Right ventricle myocardium inferior (tissue), 1 donor: ENCODE measurements at regions not wholly inside any gene's neighbourhood (a gene's known extent, or its start where the extent isn't known, plus 50 kb on each side); places are given as distances from the start of the nearest gene placed in this dataset.

ENCODE experiments used
- ATAC-seq: fragments of 200-7000 bp; cut with Tn5 transposase; one replicate; pipeline ENCODE4 v1.9.1; 2020; ENCODE audit warnings: mild to moderate bottlenecking, moderate library complexity
- DNase-seq: peaks from one replicate; pipeline ENCODE4 v3.0.0; 2021; ENCODE audit errors: missing footprints
- intact Hi-C: fragments of 100-400 bp; cut with DNase I; formaldehyde crosslinking; loops from one replicate; pipeline ENCODE4 v1.11.0; 2022
- donor health status: DM: no; HTN: yes; CAD: no; lungs with severe emphysema.

DNA sequence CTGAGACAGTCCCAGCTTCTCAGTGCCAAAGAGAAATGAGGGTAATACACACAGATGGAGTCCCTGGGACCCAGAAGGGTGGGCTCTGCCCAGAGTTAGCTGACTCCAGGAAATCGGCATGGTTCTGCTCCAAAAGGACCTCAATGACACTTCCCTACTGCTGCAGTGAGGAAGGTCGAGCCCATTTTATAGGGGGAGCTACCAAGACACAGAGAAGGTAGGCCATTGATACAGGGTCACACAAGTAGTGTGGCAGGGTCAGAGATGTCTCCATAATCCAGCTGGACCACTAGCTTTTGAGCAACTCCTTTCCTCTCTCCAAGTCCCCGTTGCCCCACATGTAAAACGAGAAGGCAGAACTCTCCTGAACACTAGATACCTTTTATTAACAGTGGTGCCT lies 276.9 kb downstream of the MYCN start:
- ATAC-seq (no peak), DNase-seq (no peak)
- intact Hi-C loops = loop anchor here (5.0 to 10.0 kb wide), 2 partner anchors 272 to 580 kb away; partner anchors contain the start of gene MYCN

DNA sequence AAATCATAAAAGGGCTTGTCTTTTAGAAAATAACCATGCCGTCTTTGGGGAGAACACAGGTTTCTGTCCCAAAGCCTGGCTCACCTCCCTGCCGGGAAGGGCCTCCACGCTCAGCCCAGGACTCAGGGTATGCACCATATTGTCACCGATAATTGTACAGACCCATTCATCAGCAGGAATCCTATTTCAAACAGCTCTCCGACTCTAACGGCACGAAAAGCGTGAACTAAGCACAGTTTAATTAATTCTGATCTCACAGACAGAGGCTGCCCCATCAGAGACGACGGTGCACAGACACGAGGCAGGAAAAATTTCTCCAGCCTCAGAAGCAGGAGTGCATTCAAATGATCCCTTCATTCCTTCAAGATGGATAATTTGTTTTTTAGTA lies 276.2 kb downstream of the MYCN start:
- intact Hi-C loops = loop anchor here (5.0 to 10.0 kb wide), 2 partner anchors 272 to 579 kb away; partner anchors contain the start of gene MYCN
- ATAC-seq = no peak

DNA sequence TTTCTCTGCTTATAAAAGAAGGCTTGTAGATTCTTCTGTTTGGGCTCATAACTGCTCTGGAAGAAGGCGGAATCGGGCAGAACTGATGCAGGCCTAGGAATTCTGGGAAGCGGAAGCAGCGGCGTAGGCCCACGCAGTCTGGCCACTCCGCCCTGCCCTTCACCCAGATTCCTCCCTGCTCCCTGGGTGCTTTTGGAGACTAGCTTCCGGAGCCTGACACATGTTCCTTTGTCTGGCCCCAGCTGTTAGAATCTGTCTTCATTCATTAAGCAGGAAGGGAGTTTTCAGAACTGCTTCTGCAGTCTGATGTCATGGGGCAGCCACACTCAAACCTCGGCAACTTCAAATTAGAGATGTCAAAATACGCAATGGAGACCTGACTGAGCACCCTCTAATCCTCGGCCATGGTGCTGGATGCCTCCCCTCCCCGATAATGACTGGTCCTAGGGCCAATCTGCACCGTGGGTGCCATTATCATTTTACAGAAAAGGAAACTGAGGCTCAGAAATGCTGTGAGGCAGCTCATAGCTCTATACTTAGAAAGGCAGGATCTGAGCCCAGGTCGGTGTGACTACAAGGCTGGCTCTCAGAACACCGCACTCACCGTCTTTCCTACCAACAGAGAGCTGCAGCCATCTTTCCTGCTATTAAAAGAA lies 275.7 kb downstream of the MYCN start:
- intact Hi-C loops = loop anchor here (5.0 to 10.0 kb wide), 2 partner anchors 271 to 579 kb away; partner anchors contain the start of gene MYCN
- no peak for DNase-seq
- ATAC-seq = peak; percentile 59

More for the DNA sequence above, 276.2 kb downstream of the MYCN start:
- DNase-seq = no peak

DNA sequence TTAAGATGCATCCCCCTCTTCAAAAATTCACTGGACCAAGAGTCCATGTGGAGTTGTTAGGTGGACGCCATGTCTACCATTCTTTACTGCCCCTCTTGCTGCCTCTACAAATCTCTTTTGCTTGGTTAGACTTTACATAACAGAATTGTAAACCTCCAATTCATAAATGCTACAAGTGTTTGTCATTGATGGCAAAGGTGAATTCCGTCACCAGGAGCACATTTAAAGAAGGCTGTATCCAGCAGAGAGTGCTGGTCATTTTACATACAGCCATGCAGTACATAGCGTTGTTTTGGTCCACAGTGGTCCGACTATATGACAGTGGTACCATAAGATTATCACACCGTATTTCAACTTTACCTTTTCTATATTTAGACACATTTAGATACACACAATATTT lies 274.5 kb downstream of the MYCN start:
- ATAC-seq = no peak
- DNase-seq = no peak
- intact Hi-C loops = loop anchor here (5.0 to 10.0 kb wide), 2 partner anchors 270 to 578 kb away; partner anchors contain the start of gene MYCN

DNA sequence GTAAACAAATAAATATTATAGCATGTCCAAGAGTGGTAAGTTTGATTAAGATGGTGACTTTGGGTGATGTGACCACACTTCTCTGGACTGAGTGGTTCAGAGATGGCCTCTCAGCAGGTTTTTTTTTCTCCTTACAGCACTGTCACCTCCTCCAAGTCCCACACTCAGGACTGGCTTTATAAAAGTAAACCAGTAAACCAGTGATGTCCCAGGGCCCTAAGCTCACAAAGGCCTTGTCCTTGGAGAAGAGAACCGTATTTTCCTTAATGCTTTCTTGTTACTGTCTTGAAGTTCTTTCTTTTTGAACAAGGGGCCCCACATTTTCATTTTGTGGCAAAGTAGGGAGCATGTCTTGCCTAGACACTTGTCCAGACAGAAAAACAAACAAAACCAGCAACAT lies 274.0 kb downstream of the MYCN start:
- intact Hi-C loops = loop anchor here (10.0 kb wide), 1 partner anchor 270 kb away; the partner anchor contains the start of gene MYCN
- ATAC-seq (no peak), DNase-seq (no peak)

DNA sequence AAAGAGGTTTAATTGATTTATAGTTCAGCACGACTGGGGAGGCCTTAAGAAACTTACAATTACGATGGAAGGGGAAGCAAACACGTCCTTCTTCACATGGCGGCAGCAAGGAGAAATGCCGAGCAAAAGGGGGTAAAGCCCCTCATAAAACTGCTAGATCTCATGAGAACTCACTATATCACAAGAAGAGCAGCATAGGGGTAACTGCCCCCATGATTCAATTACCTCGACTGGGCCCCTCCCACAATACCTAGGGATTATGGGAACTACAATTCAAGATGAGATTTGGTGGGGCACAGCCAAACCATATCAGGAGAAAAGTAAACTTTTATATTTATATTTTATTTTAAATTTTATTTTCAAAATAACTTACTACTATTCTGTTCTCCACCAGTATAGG lies 272.0 kb downstream of the MYCN start:
- DNase-seq = no peak
- intact Hi-C loops = loop anchor here (10.0 kb wide), 1 partner anchor 268 kb away; the partner anchor contains the start of gene MYCN
- no peak for ATAC-seq

DNA sequence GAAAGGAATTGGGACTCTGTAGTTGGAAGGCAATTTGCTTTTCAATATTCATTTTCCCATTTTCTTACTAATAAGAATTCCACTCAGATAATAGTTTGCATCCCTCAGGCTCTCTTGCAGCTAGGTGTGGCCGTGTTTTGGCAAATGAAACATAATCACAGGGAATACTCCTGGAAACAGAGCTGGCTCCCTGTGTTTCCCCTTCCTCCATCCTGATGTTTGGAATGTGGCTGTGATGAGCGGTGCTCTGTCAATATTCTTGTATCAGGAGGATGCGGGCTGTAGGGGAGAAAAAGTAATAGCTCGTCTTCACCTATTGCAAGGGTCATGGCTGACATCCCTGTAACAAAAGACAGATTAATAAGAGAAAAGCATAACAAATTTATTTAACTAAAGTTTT lies 271.0 kb downstream of the MYCN start:
- DNase-seq = no peak
- intact Hi-C loops = loop anchor here (10.0 kb wide), 1 partner anchor 267 kb away; the partner anchor contains the start of gene MYCN
- ATAC-seq = no peak

DNA sequence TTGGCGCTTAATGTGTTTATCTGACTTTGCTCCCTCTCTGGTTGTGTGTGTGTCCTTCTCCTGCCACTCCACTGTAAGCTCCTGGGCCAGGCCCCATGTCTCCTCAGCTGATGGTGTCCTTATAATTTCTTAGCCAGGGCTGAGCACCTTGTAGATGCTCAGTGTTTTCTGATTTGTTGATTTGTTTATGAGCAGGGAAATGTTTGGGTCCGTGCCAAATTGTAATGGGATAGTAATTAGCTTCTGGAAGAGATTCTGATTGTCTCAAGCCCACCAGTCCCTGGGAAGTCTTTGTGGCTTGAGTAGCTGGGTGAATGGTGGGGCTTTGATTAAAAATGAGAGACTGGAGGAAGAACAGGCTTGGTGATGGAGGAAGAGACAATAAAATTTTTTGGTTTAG lies 270.5 kb downstream of the MYCN start:
- intact Hi-C loops = loop anchor here (10.0 kb wide), 1 partner anchor 266 kb away; the partner anchor contains the start of gene MYCN
- DNase-seq = no peak
- no peak for ATAC-seq

DNA sequence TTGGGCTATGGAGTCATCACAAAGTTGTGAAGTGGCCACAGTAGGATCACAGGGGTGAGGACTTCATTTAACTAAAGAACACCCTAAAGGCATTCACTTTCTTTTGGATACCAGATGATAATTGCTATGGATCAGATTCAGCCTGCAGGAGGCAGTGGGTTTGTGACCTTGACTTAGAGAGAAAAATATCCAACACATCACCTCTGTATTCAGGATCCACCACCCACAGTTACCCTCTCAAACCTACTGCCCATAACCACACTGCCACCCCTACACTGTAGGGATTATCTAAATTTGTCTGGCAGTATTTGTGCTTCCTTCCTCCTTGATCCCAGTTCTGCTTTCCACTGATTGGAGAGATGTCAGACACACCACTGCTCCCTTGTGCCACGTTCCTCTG lies 269.4 kb downstream of the MYCN start:
- no peak for ATAC-seq
- no peak for DNase-seq
- intact Hi-C loops = loop anchor here (10.0 kb wide), 1 partner anchor 265 kb away; the partner anchor contains the start of gene MYCN

DNA sequence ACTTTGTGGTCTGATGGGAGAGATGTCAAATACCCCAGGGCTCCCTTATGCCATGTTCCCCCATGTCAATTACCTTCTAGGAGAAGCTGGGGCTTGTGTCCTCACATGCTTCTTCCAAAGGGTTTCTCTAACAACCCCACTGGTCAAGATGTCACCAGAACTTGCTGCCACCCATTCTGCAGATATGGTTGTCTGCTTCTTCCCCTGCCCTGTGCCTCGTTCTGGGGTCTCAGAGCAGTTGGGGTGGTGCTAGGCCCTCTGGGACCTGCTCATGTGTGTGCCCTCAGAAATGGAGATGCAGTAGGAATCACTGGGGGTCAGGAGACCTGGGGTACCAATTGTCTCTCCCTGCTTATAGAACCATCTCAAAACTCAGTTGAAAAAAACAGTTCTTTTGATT lies 268.6 kb downstream of the MYCN start:
- intact Hi-C loops = no loop called here
- no peak for DNase-seq
- no peak for ATAC-seq

DNA sequence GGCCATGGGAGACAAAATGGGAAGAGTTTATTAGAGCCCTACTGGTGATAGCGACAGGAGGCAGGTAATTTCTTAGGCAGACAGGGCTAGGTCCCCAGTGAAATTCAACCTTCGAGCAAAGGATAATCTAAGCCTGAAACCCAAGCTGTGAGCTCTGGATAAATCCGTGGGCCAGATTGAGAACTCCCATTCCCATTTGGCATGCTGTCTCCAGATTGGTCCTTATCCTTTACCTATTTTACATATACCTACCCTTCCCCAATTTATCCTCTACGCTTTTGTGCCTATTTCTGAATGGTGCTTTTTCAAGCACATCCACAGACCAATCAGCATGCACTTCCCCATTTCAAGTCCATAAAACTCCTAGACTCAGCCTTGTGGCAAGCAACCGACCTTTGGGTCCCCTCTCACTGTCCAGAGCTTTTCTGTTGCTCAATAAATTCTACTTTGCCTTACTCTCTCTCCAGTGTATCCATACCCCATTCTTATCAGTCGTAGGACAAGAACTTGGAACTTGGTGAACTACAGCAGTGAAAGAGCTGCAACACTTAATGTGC lies 268.0 kb downstream of the MYCN start:
- ATAC-seq (no peak), DNase-seq (no peak)
- intact Hi-C loops = no loop called here

DNA sequence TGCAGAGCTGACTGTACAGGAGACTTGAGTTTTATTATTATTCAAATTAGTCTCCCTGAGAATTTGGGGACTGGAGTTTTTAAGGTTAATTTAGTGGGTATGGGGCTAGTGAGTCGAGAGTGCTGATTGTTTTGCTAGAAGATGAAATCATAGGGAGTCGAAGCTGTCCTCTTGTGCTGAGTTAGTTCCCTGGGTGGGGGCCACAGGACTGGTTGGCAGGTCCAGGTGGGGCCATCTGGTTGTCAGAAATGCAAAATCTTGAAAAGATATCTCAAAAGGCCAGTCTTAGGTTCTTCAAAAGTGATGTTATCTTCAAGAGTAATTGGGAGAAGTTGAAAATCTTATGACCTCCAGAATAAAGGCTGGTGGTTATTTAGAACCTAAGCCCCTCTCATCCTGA lies 267.3 kb downstream of the MYCN start:
- no peak for DNase-seq
- intact Hi-C loops = no loop called here
- ATAC-seq = no peak

DNA sequence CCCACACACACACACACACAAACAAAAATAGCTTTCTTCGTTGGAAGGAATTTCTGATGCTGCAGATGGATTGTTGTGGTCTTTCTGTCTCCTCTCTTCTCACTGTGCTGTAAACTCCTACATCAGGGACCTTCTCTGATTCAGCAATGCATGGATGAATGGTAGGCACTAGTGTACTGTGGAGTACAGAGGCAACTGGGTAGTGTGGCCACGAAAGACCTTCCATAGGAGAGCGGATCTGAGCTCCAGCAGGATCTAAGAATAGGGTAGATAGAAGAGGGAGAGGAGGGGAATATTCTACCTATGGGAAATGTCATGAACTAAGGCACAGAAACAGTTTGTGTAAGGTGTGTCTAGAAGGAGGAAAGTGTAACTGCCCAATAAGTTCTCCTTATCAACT lies 266.8 kb downstream of the MYCN start:
- ATAC-seq = no peak
- no peak for DNase-seq
- intact Hi-C loops = no loop called here

DNA sequence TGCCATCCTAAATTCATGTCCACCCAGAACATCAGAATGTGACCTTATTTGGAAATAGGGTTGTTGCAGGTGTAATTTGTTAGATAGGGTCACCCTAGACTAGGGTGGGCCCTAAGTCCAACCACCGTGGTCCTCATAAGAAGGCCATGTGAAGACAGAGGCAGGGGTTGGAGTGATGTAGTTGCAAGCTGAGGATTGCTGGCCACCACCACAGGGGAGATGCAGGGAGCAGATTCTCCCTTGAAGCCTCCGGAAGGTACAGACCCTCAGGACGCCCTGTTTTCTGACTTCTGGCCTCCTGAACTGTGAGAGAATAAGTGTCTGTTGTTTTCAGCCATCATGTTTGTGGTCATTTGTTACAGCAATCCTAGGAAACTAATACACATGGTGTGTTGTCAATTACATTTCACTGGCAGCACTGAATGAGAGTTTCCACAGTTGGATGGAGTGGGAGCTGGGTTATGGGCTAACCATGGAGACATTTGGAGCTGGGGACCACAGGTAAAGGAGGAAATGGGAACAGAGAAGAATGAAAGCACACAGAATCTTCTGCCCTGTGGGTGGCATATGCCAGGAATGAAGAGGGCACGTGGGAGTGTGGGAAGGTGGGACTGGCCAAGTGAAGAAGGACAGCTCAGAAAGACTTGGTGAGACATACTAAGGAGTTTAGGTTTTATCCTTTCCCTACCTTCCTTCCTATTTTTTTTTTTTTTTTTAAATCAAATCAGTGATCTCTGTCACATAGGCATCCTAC lies 266.0 kb downstream of the MYCN start:
- ATAC-seq = no peak

DNA sequence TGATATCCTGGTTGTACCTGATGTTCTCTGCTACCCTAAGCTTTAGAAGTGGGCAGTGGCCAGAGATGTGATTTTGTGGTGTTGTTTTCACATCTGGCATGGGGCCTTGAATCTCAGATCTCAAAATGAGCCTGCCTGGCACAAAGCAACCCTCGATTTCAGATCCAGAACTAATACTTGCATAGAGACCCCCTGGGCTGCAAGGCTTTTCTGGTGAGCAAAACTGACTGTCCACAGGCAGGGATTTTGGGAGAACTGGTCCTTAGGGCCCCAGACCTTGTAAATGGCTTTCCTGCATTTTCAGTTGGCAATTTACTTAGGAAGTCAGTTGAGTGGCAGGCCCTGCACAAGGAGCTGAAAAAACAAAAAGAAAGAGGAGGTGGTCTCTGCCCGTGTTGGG lies 265.3 kb downstream of the MYCN start:
- DNase-seq (no peak), ATAC-seq (no peak)
- intact Hi-C loops = no loop called here

More for the DNA sequence above, 266.0 kb downstream of the MYCN start:
- no peak for DNase-seq
- intact Hi-C loops = no loop called here

DNA sequence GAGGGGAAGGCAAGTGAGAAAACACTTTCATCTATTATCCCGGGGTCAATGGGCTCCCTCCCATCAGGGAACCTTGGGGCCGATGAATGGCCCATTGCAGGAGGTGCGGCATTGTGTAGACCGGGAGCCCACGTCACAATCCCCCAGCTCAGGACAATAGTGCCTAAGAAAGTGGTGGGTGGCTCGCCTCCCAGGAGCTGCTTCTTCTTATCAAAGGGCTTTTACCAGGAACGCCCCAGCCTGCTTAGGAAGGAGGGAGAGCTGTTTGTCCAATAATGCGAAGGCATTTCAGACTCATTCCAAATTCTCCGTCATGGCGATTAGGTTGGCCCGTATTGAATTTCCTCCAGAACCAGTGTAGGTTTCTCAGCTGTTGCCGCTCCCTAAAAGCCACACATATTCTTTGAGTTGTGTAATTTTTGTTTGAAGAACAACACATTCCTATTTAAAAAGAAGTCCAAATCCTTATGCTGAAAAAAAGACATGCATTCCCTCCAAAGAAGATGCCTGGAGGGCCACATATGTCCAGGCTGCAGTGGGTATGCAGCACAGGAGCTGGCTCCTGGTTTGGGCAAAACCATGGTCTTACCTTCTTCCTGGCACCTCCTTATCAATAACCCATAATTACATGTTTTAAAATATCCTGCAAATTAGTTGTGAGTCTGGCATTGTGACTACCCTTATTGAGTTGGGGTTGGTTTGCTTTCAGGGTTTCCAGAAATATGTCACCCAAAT lies 264.7 kb downstream of the MYCN start:
- intact Hi-C loops = no loop called here
- no peak for DNase-seq
- ATAC-seq = no peak

DNA sequence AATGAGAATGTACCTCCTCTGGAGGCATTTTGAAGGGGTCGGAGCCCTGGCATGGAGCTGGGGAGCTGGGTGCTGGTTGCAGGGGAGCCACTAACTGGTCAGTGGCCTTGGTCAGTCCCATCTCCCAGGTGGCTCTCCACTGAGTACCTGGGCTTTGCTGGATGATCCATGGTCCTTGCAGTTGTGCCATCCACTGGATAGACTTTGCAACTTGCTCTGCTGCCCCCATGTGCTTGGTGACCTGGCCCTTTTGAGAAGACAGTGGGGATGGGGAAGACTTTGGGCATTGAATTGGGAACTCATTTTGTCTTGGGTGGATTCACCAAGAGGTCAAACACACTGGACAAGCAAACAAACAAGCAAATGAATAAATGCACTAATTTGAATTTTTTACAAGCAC lies 263.9 kb downstream of the MYCN start:
- intact Hi-C loops = no loop called here
- no peak for DNase-seq
- ATAC-seq = no peak

DNA sequence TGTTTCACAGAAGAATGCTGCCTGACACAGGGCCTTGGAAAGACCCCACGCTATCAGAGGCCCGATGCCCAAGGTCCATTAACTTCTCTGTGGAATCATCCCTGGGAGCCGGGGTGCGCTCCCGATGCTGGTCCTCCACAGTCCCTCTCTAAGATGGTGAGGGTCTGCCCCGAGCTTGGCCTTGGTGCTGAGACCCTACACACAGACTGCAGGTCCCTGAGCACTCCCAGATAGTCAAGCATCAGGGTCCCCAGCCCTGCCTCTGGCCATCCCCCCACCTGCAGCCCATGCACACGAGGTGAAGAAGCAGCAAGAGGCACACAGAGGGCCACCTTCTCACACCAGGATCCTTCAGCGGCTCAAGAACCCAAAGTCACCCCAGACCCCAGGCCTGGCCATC lies 263.3 kb downstream of the MYCN start:
- ATAC-seq = no peak
- DNase-seq = no peak
- intact Hi-C loops = no loop called here

DNA sequence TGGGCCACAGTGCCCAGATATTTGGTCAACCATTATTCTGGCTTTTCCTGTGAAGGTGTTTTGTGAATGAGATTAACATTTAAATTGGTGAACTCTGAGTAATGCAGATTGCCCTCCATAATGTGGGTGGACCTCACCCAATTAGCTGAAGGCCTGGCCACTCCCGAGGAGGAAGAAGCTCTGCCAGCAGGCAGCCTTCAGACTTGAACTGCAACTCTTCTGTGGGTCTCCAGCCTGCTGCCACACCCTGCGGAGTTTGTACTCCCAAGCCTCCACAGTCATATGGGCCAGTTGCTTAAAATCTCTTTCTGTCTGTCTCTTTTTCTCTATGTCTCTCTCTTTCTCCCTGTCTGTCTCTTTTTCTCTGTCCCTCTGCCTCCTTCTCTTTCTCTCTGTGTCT lies 262.7 kb downstream of the MYCN start:
- no peak for ATAC-seq
- intact Hi-C loops = no loop called here
- DNase-seq = no peak
